Lower leg skin (tissue), 4 donors: ENCODE measurements at regions not wholly inside any gene's neighbourhood (a gene's known extent, or its start where the extent isn't known, plus 50 kb on each side); places are given as distances from the start of the nearest gene placed in this dataset.

Source experiments
- DNase-seq, 2 donors: peaks; one replicate each; pipeline ENCODE4 v3.0.0-alpha.2; 2019; ENCODE audit warnings: low spot score in 2 of 2
- H3K4me3 ChIP-seq: fragments of 200-600 bp; sonication (generic); 2 replicates; pipeline ENCODE4 v1.5.1; 2017; ENCODE audit warnings: mild to moderate bottlenecking, low read depth; ENCODE audit not compliant: poor library complexity, severe bottlenecking
- CTCF ChIP-seq, 3 donors: fragments of 450-650 bp; IDR thresholded peaks; one replicate each; pipeline ENCODE4 v1.5.1; 2016; ENCODE audit warnings: antibody characterized with exemption in 3 of 3, mild to moderate bottlenecking in 3 of 3, moderate library complexity in 2 of 3
- POLR2A ChIP-seq, 2 donors: fragments of 450-650 bp; IDR thresholded peaks; one replicate each; pipeline ENCODE4 v1.6.1; 2016 to 2017; ENCODE audit warnings: antibody characterized with exemption in 2 of 2, mild to moderate bottlenecking in 1 of 2, moderate library complexity in 1 of 2
- WGBS, 2 donors: methylation state at CpG; one replicate each; pipeline ENCODE4 v1.1.5; 2018; 5-methylcytosine and 5-hydroxymethylcytosine counted together
- intact Hi-C: fragments of 100-400 bp; cut with DNase I; formaldehyde crosslinking; loops from one replicate; pipeline ENCODE4 v1.15.0; 2023; ENCODE audit warnings: low total_unique reads

- intact Hi-C loops, result no loop called here
- H3K4me3 ChIP-seq, result no peak overlapping the region
- no peak for DNase-seq
- 97 to 100% methylated on average over 1 of the region's 1 CpG for WGBS, 2 donors
- TF ChIP-seq CTCF (IDR thresholded peaks at IDR 0.05) (no peak), POLR2A (IDR thresholded peaks at IDR 0.05) (no peak)
Observed at GRCh38 chr4:187516224-187516623, 479.3 kb upstream of the ZFP42 start.

GRCh38 chr4:187541666-187542065 lies 453.9 kb upstream of the ZFP42 start:
- TF ChIP-seq CTCF (IDR thresholded peaks at IDR 0.05), result no peak
- TF ChIP-seq POLR2A (IDR thresholded peaks at IDR 0.05), result no peak
- 36 to 47% methylated on average over 6 of the region's 6 CpGs for WGBS, 2 donors
- H3K4me3 ChIP-seq, result no peak overlapping the region
- no peak for DNase-seq
- intact Hi-C loops, result no loop called here

GRCh38 chr4:187544461-187545053 lies 451.0 kb upstream of the ZFP42 start:
- TF ChIP-seq CTCF (IDR thresholded peaks at IDR 0.05) (no peak), POLR2A (IDR thresholded peaks at IDR 0.05) (no peak)
- no peak for DNase-seq
- intact Hi-C loops, result no loop called here
- 55 to 60% methylated on average over 4 of the region's 4 CpGs for WGBS, 2 donors
- H3K4me3 ChIP-seq, result no peak overlapping the region

GRCh38 chr4:187547316-187547715 lies 448.3 kb upstream of the ZFP42 start:
- 10 to 17% methylated on average over 5 of the region's 5 CpGs for WGBS, 2 donors
- no peak for DNase-seq
- intact Hi-C loops, result no loop called here
- H3K4me3 ChIP-seq, result no peak overlapping the region
- TF ChIP-seq POLR2A (IDR thresholded peaks at IDR 0.05), result no peak
- TF ChIP-seq CTCF (IDR thresholded peaks at IDR 0.05), result no peak

- intact Hi-C loops, result no loop called here
- no peak overlapping the region for H3K4me3 ChIP-seq
- DNase-seq, result no peak
- TF ChIP-seq CTCF (IDR thresholded peaks at IDR 0.05) (no peak), POLR2A (IDR thresholded peaks at IDR 0.05) (no peak)
- WGBS, 2 donors, result 84% methylated on average over 5 of the region's 5 CpGs
Observed at GRCh38 chr4:187550256-187550950, 445.2 kb upstream of the ZFP42 start.

GRCh38 chr4:187552781-187553180 lies 442.8 kb upstream of the ZFP42 start:
- intact Hi-C loops, result no loop called here
- no peak overlapping the region for H3K4me3 ChIP-seq
- no peak for TF ChIP-seq POLR2A (IDR thresholded peaks at IDR 0.05)
- no peak for TF ChIP-seq CTCF (IDR thresholded peaks at IDR 0.05)
- WGBS, 2 donors, result 74 to 82% methylated on average over 4 of the region's 4 CpGs
- DNase-seq, result no peak
